IMR-90 (cell line): ENCODE measurements at regions not wholly inside any gene's neighbourhood (a gene's known extent, or its start where the extent isn't known, plus 50 kb on each side); places are given as distances from the start of the nearest gene placed in this dataset.

ENCODE experiments used
- MXI1 ChIP-seq: IDR thresholded peaks from 2 replicates; pipeline ENCODE4 v1.6.1; 2012; ENCODE audit warnings: low read depth, mild to moderate bottlenecking, low read length, moderate library complexity, borderline replicate concordance
- POLR2A ChIP-seq: IDR thresholded peaks from 2 replicates; pipeline ENCODE4 v1.6.1; 2012; ENCODE audit warnings: mild to moderate bottlenecking, low read depth, low read length
- TF ChIP-seq, protein P1 (sequence below): conservative IDR thresholded peaks from 2 replicates; pipeline ENCODE4 v1.5.1; 2012; ENCODE audit warnings: mild to moderate bottlenecking, low read depth, low read length, improper control_type of control experiment

DNA sequence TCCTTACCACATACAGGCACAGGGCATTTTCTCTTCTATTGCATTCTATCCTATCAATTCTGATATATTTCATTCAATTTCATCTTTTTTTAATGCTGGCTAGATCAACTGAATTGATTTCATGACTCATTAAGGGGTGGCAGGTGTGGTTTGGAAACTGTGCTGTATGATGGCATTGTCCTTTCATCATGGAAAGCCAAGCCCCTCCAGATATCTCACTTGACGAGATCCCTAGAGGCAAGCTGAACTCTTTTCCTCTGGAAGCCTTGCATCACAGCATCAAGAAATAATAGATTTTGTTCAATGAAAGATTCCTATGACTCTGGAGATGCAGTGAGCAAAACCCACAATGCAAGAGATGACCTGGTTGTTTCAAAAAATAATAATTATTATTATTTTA lies 401.2 kb downstream of the PREX1 start:
- no peak for TF ChIP-seq MXI1
- TF ChIP-seq, protein P1, sequence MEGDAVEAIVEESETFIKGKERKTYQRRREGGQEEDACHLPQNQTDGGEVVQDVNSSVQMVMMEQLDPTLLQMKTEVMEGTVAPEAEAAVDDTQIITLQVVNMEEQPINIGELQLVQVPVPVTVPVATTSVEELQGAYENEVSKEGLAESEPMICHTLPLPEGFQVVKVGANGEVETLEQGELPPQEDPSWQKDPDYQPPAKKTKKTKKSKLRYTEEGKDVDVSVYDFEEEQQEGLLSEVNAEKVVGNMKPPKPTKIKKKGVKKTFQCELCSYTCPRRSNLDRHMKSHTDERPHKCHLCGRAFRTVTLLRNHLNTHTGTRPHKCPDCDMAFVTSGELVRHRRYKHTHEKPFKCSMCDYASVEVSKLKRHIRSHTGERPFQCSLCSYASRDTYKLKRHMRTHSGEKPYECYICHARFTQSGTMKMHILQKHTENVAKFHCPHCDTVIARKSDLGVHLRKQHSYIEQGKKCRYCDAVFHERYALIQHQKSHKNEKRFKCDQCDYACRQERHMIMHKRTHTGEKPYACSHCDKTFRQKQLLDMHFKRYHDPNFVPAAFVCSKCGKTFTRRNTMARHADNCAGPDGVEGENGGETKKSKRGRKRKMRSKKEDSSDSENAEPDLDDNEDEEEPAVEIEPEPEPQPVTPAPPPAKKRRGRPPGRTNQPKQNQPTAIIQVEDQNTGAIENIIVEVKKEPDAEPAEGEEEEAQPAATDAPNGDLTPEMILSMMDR: no peak
- TF ChIP-seq POLR2A: no peak
